ENCODE measurements at regions not wholly inside any gene's neighbourhood (a gene's known extent, or its start where the extent isn't known, plus 50 kb on each side); places are given as distances from the start of the nearest gene placed in this dataset.

DNA sequence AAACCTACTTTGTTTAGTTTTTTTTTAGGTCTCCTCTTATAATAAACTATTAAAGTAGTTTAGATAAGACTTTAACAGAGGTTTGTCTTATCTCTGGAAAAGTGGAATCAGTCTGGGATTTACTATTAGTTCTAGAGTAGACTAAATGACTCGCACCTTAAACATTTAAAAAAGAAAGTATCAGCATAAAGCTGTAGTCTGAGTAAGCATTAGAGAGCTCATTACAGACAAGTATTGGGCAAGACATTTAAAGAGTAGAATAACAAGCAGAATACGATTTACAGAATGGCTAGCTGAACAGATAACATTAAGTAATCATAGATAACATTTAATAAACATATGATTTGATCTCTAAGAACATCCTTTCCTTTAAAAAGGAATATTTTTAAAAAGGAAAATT, 226.0 kb upstream of the DMAC1 start:
- no peak for ATAC-seq
- no peak overlapping the region for H3K4me3 ChIP-seq
- intact Hi-C loops (cut with DNase I): no loop called here
- no peaks in the 10 kb centered on the region for H3K36me3 ChIP-seq
- no peaks in the 10 kb centered on the region for H3K27me3 ChIP-seq
- no peaks in the 10 kb centered on the region for H3K4me1 ChIP-seq
- DNase-seq: no peak
- peaks cover 0 to 15% (median 0%) of the 10 kb centered on the region in 11 donors for H3K9me3 ChIP-seq
- WGBS, 2 donors: 54 to 63% methylated on average over 2 of the region's 2 CpGs
- no peak overlapping the region for H3K27ac ChIP-seq
- TF ChIP-seq, protein P1, sequence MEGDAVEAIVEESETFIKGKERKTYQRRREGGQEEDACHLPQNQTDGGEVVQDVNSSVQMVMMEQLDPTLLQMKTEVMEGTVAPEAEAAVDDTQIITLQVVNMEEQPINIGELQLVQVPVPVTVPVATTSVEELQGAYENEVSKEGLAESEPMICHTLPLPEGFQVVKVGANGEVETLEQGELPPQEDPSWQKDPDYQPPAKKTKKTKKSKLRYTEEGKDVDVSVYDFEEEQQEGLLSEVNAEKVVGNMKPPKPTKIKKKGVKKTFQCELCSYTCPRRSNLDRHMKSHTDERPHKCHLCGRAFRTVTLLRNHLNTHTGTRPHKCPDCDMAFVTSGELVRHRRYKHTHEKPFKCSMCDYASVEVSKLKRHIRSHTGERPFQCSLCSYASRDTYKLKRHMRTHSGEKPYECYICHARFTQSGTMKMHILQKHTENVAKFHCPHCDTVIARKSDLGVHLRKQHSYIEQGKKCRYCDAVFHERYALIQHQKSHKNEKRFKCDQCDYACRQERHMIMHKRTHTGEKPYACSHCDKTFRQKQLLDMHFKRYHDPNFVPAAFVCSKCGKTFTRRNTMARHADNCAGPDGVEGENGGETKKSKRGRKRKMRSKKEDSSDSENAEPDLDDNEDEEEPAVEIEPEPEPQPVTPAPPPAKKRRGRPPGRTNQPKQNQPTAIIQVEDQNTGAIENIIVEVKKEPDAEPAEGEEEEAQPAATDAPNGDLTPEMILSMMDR (IDR thresholded peaks at IDR 0.05): no peak

DNA sequence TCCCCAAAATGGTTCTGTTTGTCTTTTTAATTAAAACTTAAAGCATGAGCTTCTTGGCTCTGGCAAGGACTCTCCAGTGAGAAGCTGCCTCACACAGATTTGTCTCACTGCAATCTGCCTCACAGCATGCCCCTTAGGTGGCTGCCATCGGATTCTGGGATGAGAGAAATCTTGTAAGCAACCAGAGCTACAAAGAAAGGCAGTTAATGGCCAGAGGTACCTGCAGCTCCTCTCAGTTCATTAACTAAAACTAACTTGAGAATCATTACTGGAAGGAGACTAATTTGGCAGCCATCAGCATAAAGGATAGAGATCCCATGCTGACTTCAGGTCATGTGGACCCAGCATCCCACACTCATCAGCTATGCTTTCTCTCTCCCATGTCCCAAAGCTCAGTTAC, 220.6 kb upstream of the DMAC1 start:
- TF ChIP-seq, protein P1 (IDR thresholded peaks at IDR 0.05): no peak
- Histone ChIP-seq H3K27ac (no peak overlapping the region), H3K9me3 (peaks cover 0 to 15% (median 0%) of the 10 kb centered on the region in 11 donors), H3K27me3 (no peaks in the 10 kb centered on the region), H3K4me1 (no peaks in the 10 kb centered on the region), H3K4me3 (no peak overlapping the region), H3K36me3 (no peaks in the 10 kb centered on the region)
- intact Hi-C loops (cut with DNase I): no loop called here
- ATAC-seq: no peak
- WGBS, 2 donors: 55 to 77% methylated on average over 1 of the region's 1 CpG
- no peak for DNase-seq

DNA sequence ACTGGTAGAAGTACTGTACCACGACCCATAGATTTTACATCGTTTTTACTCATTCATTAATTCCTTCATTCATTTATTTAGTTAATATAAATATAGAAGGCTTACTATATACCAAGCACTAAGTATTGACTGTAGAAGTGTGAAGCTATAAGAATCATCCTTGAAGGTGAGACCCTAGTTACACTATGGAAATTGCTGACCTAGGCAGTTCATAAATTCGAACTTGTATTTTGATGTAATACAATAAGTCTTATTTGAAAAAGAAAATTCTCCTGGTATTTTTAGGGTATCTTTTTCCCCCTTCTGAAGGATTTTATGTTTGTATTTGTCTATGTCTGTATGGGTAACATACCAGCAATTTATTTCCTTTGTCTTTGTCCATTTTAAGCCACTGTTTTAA, 220.1 kb upstream of the DMAC1 start:
- no peaks in the 10 kb centered on the region for H3K36me3 ChIP-seq
- TF ChIP-seq, protein P1 (IDR thresholded peaks at IDR 0.05): no peak
- 74 to 77% methylated on average over 3 of the region's 3 CpGs for WGBS, 2 donors
- no peaks in the 10 kb centered on the region for H3K27me3 ChIP-seq
- H3K4me3 ChIP-seq: no peak overlapping the region
- DNase-seq (no peak), ATAC-seq (no peak)
- no peak overlapping the region for H3K27ac ChIP-seq
- intact Hi-C loops (cut with DNase I): no loop called here
- H3K4me1 ChIP-seq: no peaks in the 10 kb centered on the region
- peaks cover 0 to 15% (median 0%) of the 10 kb centered on the region in 11 donors for H3K9me3 ChIP-seq

DNA sequence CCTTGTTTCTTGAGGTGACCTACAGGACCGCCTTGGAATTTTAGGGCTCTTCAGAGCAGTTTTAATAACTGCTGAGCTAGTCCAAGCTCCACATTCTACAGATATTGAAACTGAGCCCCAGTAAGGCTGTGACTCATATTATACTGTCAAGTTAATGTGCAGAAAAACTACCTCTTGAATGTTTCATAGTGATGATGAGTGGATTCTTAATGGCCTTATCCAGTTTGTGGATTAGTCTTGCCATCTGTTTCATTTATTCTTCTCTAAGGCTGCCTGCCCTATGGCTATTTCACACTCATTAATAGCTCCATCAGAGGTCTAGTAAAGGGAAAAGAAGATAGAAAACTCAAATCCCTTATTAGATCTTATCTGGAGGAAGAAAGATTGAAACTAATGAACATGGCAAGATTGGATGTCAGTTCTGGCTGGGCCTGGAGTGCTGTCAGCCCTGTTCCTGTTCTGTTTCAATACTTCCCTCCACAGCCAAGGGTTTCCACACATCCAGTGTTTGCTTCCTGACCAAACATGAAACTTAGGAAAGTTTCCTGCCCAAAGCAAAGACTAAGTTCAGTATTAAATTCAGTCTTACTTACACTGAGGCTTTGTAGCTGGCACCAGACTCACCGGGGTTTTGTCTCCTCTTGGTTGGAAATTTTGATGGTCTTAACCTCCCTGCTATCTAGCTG, 215.6 kb upstream of the DMAC1 start:
- Histone ChIP-seq H3K4me3 (no peak overlapping the region), H3K27me3 (no peaks in the 10 kb centered on the region), H3K9me3 (no peaks in the 10 kb centered on the region), H3K4me1 (no peaks in the 10 kb centered on the region), H3K27ac (no peak overlapping the region), H3K36me3 (no peaks in the 10 kb centered on the region)
- intact Hi-C loops (cut with DNase I): no loop called here
- DNase-seq (no peak), ATAC-seq (no peak)
- WGBS, 2 donors: 82 to 85% methylated on average over 2 of the region's 2 CpGs
- TF ChIP-seq, protein P1 (IDR thresholded peaks at IDR 0.05): no peak
